ENCODE measurements at regions not wholly inside any gene's neighbourhood (a gene's known extent, or its start where the extent isn't known, plus 50 kb on each side); places are given as distances from the start of the nearest gene placed in this dataset.

GRCh38 chr10:33087922-33088321 is 129.9 kb upstream of the ITGB1 start:
- no peaks in the 10 kb centered on the region for H3K9me2 ChIP-seq (replicated peaks; ENCODE audit: low read depth, low read length)
- no peaks in the 10 kb centered on the region for H3K27me3 ChIP-seq (ENCODE audit: insufficient read depth, low read length, poor library complexity, severe bottlenecking)
- no peak overlapping the region for H2AFZ ChIP-seq (ENCODE audit: low read length)
- no peak overlapping the region for H3K9ac ChIP-seq (ENCODE audit: low read depth, low read length, poor library complexity, severe bottlenecking)
- no peaks in the 10 kb centered on the region for H3K79me2 ChIP-seq (ENCODE audit: insufficient read depth, low read length)
- no peaks in the 10 kb centered on the region for H3K36me3 ChIP-seq (ENCODE audit: insufficient read depth, low read length)
- H3K4me1 ChIP-seq (ENCODE audit: insufficient read depth, low read length, poor library complexity, severe bottlenecking) = peaks cover 12% of the 10 kb centered on the region
- peak overlapping the region; percentile 47 for H3K4me2 ChIP-seq (ENCODE audit: low read depth, low read length, poor library complexity, severe bottlenecking)
- no peak overlapping the region for H3K4me3 ChIP-seq (ENCODE audit: low read length, poor library complexity, severe bottlenecking)
- no peaks in the 10 kb centered on the region for H3F3A ChIP-seq (ENCODE audit: low read depth)
- no peaks in the 10 kb centered on the region; the same call in 1 of the 2 replicates for H3K9me3 ChIP-seq (ENCODE audit: insufficient read depth, low read depth, low read length)
- no peaks in the 10 kb centered on the region for H4K20me1 ChIP-seq (ENCODE audit: insufficient read depth, low read length, poor library complexity, severe bottlenecking)
- TF ChIP-seq, protein P1, sequence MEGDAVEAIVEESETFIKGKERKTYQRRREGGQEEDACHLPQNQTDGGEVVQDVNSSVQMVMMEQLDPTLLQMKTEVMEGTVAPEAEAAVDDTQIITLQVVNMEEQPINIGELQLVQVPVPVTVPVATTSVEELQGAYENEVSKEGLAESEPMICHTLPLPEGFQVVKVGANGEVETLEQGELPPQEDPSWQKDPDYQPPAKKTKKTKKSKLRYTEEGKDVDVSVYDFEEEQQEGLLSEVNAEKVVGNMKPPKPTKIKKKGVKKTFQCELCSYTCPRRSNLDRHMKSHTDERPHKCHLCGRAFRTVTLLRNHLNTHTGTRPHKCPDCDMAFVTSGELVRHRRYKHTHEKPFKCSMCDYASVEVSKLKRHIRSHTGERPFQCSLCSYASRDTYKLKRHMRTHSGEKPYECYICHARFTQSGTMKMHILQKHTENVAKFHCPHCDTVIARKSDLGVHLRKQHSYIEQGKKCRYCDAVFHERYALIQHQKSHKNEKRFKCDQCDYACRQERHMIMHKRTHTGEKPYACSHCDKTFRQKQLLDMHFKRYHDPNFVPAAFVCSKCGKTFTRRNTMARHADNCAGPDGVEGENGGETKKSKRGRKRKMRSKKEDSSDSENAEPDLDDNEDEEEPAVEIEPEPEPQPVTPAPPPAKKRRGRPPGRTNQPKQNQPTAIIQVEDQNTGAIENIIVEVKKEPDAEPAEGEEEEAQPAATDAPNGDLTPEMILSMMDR (conservative IDR thresholded peaks at IDR 0.05; ENCODE audit: low read length) = no peak
- no peak for TF ChIP-seq EZH2phosphoT487 (IDR thresholded peaks at IDR 0.05; ENCODE audit: borderline replicate concordance)

GRCh38 chr10:33087152-33087551 is 129.1 kb upstream of the ITGB1 start:
- H3K4me3 ChIP-seq (ENCODE audit: low read length, poor library complexity, severe bottlenecking) = peak overlapping the region; percentile 7
- no peaks in the 10 kb centered on the region for H3K36me3 ChIP-seq (ENCODE audit: insufficient read depth, low read length)
- no peaks in the 10 kb centered on the region for H3F3A ChIP-seq (ENCODE audit: low read depth)
- no peaks in the 10 kb centered on the region for H4K20me1 ChIP-seq (ENCODE audit: insufficient read depth, low read length, poor library complexity, severe bottlenecking)
- no peaks in the 10 kb centered on the region for H3K79me2 ChIP-seq (ENCODE audit: insufficient read depth, low read length)
- no peaks in the 10 kb centered on the region for H3K9me2 ChIP-seq (replicated peaks; ENCODE audit: low read depth, low read length)
- no peak overlapping the region for H3K9ac ChIP-seq (ENCODE audit: low read depth, low read length, poor library complexity, severe bottlenecking)
- peaks cover 12% of the 10 kb centered on the region for H3K4me1 ChIP-seq (ENCODE audit: insufficient read depth, low read length, poor library complexity, severe bottlenecking)
- no peaks in the 10 kb centered on the region; the same call in 1 of the 2 replicates for H3K9me3 ChIP-seq (ENCODE audit: insufficient read depth, low read depth, low read length)
- H3K4me2 ChIP-seq (ENCODE audit: low read depth, low read length, poor library complexity, severe bottlenecking) = peak overlapping the region; percentile 47
- TF ChIP-seq, protein P1 (conservative IDR thresholded peaks at IDR 0.05; ENCODE audit: low read length) = no peak
- TF ChIP-seq EZH2phosphoT487 (IDR thresholded peaks at IDR 0.05; ENCODE audit: borderline replicate concordance) = no peak
- H3K27me3 ChIP-seq (ENCODE audit: insufficient read depth, low read length, poor library complexity, severe bottlenecking) = no peaks in the 10 kb centered on the region
- H2AFZ ChIP-seq (ENCODE audit: low read length) = peak overlapping the region; percentile 57; the same call in 1 of the 2 replicates

GRCh38 chr10:33086100-33086499 is 128.1 kb upstream of the ITGB1 start:
- H3K79me2 ChIP-seq (ENCODE audit: insufficient read depth, low read length) = no peaks in the 10 kb centered on the region
- H3K36me3 ChIP-seq (ENCODE audit: insufficient read depth, low read length) = no peaks in the 10 kb centered on the region
- no peak overlapping the region for H3K9ac ChIP-seq (ENCODE audit: low read depth, low read length, poor library complexity, severe bottlenecking)
- H3F3A ChIP-seq (ENCODE audit: low read depth) = no peaks in the 10 kb centered on the region
- no peak overlapping the region for H3K4me3 ChIP-seq (ENCODE audit: low read length, poor library complexity, severe bottlenecking)
- no peak overlapping the region for H2AFZ ChIP-seq (ENCODE audit: low read length)
- H4K20me1 ChIP-seq (ENCODE audit: insufficient read depth, low read length, poor library complexity, severe bottlenecking) = no peaks in the 10 kb centered on the region
- TF ChIP-seq, protein P1 (conservative IDR thresholded peaks at IDR 0.05; ENCODE audit: low read length) = no peak
- no peak for TF ChIP-seq EZH2phosphoT487 (IDR thresholded peaks at IDR 0.05; ENCODE audit: borderline replicate concordance)
- H3K4me1 ChIP-seq (ENCODE audit: insufficient read depth, low read length, poor library complexity, severe bottlenecking) = peaks cover 12% of the 10 kb centered on the region
- H3K9me2 ChIP-seq (replicated peaks; ENCODE audit: low read depth, low read length) = no peaks in the 10 kb centered on the region
- H3K4me2 ChIP-seq (ENCODE audit: low read depth, low read length, poor library complexity, severe bottlenecking) = no peak overlapping the region
- H3K27me3 ChIP-seq (ENCODE audit: insufficient read depth, low read length, poor library complexity, severe bottlenecking) = no peaks in the 10 kb centered on the region
- no peaks in the 10 kb centered on the region; the same call in 1 of the 2 replicates for H3K9me3 ChIP-seq (ENCODE audit: insufficient read depth, low read depth, low read length)

Measured in Loucy (cell line).